GM06990 (cell line): ENCODE measurements at regions not wholly inside any gene's neighbourhood (a gene's known extent, or its start where the extent isn't known, plus 50 kb on each side); places are given as distances from the start of the nearest gene placed in this dataset.
"Not testable (repeated sequence)": the region's sequence is repeated elsewhere in the genome, so short reads cannot be mapped to it uniquely, and the experiment has no call there.

Experiments
- DNase-seq: peaks from one replicate; pipeline ENCODE4 v3.0.0-alpha.2; 2011; ENCODE audit not compliant: insufficient read length; ENCODE audit errors: extremely low read depth
- H3K27me3 ChIP-seq: replicated peaks from 2 replicates; pipeline ENCODE4 v1.6.0; 2011; ENCODE audit warnings: low read length; ENCODE audit not compliant: control insufficient read depth, insufficient read depth
- H3K36me3 ChIP-seq: 2 replicates; pipeline ENCODE4 v1.5.1; 2011; ENCODE audit warnings: low read length; ENCODE audit not compliant: control insufficient read depth, insufficient read depth
- H3K4me3 ChIP-seq: replicated peaks from 2 replicates; pipeline ENCODE4 v1.5.1; 2011; ENCODE audit warnings: low read depth, mild to moderate bottlenecking, control low read depth, low read length
- CTCF ChIP-seq: IDR thresholded peaks from 2 replicates; pipeline ENCODE4 v1.5.1; 2011; ENCODE audit warnings: low read length, control low read depth, mild to moderate bottlenecking, inconsistent platforms; ENCODE audit not compliant: insufficient read depth, poor library complexity, severe bottlenecking

GRCh38 chr7:101757879-101758278 is 59.5 kb upstream of the CUX1 start:
- TF ChIP-seq CTCF = no peak
- Histone ChIP-seq H3K4me3 (no peak overlapping the region), H3K36me3 (no peaks in the 10 kb centered on the region), H3K27me3 (no peaks in the 10 kb centered on the region)
- DNase-seq = no peak

DNA sequence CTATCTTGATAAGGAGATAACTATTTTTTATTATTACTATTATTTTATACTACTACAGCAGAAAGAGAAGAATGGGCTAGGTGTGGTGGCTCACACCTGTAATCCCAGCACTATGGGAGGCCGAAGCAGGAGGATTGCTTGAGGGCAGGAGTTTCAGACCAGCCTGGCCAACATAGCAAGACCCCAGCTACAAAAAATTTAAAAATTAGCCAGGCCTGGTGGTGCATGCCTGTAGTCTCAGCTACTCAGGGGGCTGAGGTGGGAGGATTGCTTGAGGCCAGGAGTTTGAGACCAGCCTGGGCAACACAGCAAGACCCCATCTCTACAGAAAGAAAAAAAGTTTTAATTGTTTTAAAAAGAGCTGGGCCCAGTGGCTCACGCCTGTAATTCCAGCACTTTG is 58.9 kb upstream of the CUX1 start:
- H3K27me3 ChIP-seq, H3K4me3 ChIP-seq, H3K36me3 ChIP-seq, DNase-seq: not testable (repeated sequence)

DNA sequence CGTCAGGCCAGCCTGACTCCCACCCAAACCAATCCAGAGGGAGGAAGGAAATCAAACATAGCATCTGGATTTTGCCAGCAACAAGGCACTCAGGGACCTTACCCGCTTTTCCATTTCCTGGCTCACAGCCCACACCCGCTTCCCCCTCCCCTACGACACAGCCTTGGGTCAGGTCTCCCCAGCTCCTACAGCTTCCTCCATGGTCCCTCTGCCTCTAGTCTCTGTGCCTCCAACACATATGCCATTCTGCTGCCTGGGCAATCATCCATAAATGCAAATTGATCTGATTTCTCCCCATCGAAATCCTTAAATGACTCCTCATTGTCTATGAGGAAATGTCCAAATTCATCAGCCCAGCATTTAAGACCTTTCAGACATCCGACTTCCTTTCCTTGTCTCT is 53.2 kb upstream of the CUX1 start:
- no peaks in the 10 kb centered on the region for H3K36me3 ChIP-seq
- TF ChIP-seq CTCF = no peak
- H3K27me3 ChIP-seq = no peaks in the 10 kb centered on the region; the same call in 1 of the 2 replicates
- no peak overlapping the region for H3K4me3 ChIP-seq
- no peak for DNase-seq

DNA sequence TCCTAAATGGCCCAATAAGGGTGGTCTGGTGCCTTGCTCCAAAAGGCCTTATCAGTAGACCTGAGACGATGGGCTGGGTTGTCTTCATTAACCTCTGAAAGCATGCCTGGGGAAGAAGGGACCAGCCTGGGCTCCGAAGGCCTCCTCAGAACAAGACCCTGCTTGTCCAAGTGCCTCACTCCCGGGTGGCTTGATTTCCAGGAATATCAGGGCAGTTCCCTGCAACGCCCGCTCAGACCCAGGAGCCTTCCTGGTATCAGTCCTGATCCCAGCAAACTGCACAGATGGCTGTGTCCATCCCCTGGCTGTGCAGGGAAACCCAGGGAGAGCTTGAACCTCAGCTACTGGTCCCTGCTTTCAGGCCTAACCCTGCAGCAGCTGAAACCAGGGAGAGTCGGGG is 49.9 kb upstream of the CUX1 start:
- DNase-seq = no peak
- Histone ChIP-seq H3K27me3 (no peaks in the 10 kb centered on the region; the same call in 1 of the 2 replicates), H3K4me3 (no peak overlapping the region), H3K36me3 (no peaks in the 10 kb centered on the region)
- no peak for TF ChIP-seq CTCF
